GM21515 (cell line): ENCODE measurements at regions not wholly inside any gene's neighbourhood (a gene's known extent, or its start where the extent isn't known, plus 50 kb on each side); places are given as distances from the start of the nearest gene placed in this dataset.

ENCODE experiments used
- ATAC-seq: cut with Tn5 transposase; IDR thresholded peaks from one replicate; pipeline ENCODE4 v1.9.1; 2021; ENCODE audit not compliant: unreplicated experiment

- ATAC-seq, result no peak
Measured at GRCh38 chr9:20048437-20048836, 259.6 kb upstream of the SLC24A2 start.

- ATAC-seq, result no peak
Measured at GRCh38 chr9:20044686-20045085, 255.8 kb upstream of the SLC24A2 start.

GRCh38 chr9:20043461-20043860 is 254.6 kb upstream of the SLC24A2 start:
- ATAC-seq, result no peak

DNA sequence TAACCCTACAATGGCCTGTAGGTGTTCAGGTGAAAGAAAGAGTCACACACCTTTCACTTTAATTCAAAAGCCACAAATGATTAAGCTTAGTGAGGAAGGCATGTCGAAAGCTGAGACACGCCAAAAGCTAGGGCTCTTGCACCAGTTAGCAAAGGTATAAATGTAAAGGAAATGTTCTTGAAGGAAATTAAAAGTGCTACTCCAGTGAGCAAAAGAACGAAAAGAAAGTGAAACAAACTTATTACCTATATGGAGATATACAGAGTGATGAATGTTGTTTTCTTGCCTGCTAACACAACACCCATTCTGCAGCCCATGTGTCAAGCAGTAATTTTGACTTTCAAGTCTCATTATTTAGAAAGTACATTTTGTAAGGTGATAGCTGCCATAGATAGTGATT is 254.2 kb upstream of the SLC24A2 start:
- no peak for ATAC-seq

DNA sequence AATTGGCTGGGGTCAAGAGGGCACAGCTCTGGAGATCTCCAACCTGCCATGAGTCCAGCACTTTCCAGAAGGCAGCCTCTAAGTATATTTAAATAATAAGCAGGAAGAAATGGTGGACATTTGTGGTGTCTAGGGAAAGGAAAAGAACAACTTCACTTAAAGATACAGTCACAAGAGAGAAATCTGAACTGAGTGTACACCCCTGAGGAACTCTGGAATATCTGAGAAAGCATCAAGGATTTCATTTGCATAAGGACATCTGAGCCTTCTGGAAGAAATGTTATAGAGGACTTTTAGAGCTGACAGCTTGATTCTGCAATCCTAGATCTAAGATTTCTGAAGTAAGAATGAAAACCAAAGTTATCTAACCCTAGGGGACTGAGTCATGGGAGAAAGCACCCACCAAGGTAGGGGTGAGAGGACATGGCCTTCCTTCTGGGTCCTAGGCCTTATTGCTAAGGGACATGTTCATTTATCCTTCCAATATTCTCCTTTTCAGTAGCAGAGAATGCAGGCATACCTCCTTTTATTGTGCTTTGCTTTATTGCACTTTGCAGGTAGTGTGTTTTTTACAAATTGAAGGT is 253.4 kb upstream of the SLC24A2 start:
- ATAC-seq, result no peak

GRCh38 chr9:20041697-20042081 is 252.9 kb upstream of the SLC24A2 start:
- ATAC-seq, result no peak

GRCh38 chr9:20040991-20041696 is 252.3 kb upstream of the SLC24A2 start:
- ATAC-seq, result no peak

DNA sequence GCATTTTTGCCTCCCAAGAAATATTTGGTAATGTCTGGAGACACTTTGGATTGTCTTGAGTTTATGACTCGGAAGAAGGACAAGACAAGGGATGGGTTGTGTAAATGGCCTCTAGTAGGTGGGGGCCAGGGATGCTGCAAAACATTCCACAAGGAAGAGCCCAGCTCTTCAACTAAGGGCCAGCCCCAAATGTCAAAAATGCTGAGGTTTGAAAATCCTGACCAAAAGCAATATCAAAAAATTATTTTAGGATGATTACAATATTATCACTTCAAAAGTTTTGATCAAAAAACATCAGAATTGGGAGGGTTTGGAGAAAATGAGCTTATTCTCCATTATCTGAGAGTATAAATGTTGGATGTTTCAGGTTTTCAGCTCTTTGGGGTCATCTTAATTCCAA is 248.9 kb upstream of the SLC24A2 start:
- ATAC-seq, result no peak

- no peak for ATAC-seq
Measured at GRCh38 chr9:20033511-20033910, 244.7 kb upstream of the SLC24A2 start.

- no peak for ATAC-seq
Measured at GRCh38 chr9:20032413-20033006, 243.7 kb upstream of the SLC24A2 start.

- no peak for ATAC-seq
Measured at GRCh38 chr9:20031836-20032235, 243.0 kb upstream of the SLC24A2 start.

DNA sequence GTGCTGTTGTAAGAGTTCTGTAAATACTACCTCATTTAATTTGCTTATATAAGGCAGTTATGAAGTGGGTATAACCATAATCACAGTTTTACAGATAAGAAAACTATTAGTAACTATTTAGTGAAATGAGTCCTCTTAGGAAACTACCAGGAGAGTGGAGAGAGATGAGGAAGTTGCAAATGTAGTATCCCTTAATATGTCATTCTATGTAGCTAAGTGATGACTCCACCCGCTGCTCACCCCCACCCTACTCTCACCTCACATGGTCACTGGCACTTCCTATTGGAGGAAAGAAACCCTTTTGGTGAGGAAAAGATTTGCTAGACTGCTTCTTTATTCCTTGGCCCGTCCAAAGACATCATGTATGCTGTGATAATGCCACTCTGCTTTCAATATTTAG is 241.8 kb upstream of the SLC24A2 start:
- ATAC-seq, result no peak

DNA sequence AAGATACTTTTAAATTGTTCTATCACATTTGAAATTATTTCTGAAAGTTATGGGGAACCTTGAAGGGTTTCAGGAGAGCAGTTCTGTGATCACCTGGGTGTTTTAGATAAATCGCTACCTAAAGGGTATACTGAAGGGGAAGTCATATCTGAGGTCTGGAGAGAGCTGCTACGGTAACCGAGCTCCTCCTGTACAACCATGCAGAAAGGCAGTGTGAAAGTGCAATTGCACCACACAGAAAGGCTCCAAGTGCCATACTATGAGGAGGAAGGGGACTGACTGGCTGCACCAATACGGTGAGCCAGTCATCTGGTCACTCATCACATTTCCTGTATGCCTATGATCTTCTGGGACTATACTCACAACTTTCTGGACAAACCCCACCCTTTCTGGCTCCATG is 241.4 kb upstream of the SLC24A2 start:
- no peak for ATAC-seq

GRCh38 chr9:20028849-20029231 is 240.0 kb upstream of the SLC24A2 start:
- no peak for ATAC-seq

GRCh38 chr9:20028192-20028848 is 239.5 kb upstream of the SLC24A2 start:
- ATAC-seq, result no peak

DNA sequence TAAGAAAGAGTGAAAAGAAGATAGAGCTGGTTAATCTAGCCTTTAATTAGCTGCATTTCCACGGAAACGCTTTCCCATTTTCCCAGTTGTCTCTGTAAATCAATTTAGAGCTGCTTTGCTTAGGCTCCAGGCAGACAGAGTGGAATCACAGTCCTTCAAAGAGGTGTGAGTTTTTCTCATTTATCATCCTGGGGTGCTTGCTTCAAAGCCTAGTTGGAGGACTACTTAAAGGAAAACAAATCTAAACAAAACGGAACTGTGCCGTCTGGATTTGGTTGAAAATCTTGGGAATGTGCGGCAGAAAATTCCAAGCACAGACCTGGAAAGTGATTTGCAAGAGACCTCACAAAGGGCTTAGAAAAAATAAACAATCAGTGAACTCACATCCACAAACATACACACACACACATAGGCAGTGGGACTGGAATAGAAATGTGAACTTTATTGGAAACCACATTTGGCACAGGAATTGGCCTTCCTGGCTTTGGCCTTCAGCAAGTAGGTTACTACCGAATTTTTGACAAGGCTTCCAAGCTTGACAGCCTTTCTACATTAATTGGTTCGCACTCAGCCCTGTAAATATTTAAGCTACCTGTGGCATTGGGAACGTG is 235.2 kb upstream of the SLC24A2 start:
- ATAC-seq, result no peak

GRCh38 chr9:20023210-20023905 is 234.5 kb upstream of the SLC24A2 start:
- ATAC-seq, result no peak

DNA sequence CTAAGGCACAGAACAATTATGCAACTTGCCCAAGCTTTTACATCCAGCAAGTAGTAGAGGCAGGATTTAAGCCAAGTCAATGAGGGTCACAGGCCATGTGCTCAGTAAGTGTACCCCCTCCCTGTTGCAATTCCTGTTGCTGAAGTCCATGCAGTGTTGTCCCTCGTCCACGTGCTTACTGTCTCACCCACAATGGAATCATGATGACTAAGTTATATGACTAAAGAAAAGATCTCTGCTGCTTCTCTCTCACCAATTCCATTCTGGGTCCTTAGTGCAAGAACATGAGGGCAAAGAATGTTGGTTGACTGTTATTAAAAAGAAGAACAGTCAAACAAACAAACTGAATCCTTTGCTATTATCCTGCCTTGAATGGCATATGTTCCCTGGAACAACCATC is 233.6 kb upstream of the SLC24A2 start:
- ATAC-seq, result no peak

DNA sequence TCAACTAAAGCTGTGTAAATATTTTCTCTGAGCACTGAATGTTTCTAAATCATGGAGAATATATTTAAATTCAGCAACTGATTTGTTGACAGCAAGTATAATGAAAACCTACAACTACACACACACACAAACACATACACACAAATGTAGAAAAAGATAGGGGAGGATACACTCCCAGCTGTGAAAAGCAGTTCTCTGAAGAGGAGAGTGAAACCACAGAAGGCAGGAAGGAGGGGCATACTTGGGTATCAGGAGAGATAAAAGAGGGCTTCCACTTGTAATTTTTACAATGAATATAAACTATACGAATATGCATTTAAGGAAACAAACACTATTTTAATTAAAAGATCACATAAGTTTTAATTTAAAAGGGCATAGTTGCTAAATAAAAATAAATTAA is 227.8 kb upstream of the SLC24A2 start:
- no peak for ATAC-seq

GRCh38 chr9:20015427-20015931 is 226.6 kb upstream of the SLC24A2 start:
- ATAC-seq, result peak; percentile 67

DNA sequence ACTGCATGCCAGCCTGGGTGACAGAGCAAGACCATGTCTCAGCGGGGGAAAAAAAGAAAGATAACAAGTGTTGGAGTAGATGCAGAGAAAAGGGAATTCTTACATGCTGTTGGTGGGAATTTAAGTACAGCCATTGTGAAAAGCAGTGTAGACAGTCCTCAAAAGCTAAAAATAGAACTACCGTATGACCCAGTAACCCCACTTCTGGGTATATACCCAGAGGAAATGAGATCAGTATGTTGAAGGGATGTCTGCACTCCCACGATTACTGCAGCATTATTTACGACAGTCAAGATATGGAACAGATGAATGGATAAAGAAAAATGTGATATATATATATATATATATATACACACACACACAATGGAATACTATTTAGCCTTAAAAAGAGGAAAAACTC is 225.3 kb upstream of the SLC24A2 start:
- no peak for ATAC-seq
